HepG2 (cell line): ENCODE measurements at regions not wholly inside any gene's neighbourhood (a gene's known extent, or its start where the extent isn't known, plus 50 kb on each side); places are given as distances from the start of the nearest gene placed in this dataset.

Experiments used
- ATAC-seq: fragments of 200-7000 bp; cut with Tn5 transposase; 3 replicates; pipeline ENCODE4 v1.9.1; 2020; ENCODE audit warnings: mild to moderate bottlenecking, moderate library complexity
- BruUV-seq: library from RNA; stranded (reverse); fragments of 400-500 nt; replicated peaks from 2 replicates; lab custom pipeline; 2021; lab: Mats Ljungman, UMichigan
- CTCF ChIA-PET: fragments of 300-600 bp; formaldehyde crosslinking; extraction: SDS; loops from one replicate; lab custom pipeline; 2021; ENCODE audit warnings: low total read pairs, inconsistent platforms, low intra/inter-chr PET ratio; lab: Yijun Ruan, JAX
- POLR2A ChIA-PET: fragments of 350-600 bp; sonication (Branson Sonifier 250); formaldehyde crosslinking; loops from one replicate; lab custom pipeline; 2020; ENCODE audit warnings: antibody characterized with exemption, inconsistent platforms; lab: Yijun Ruan, JAX
- DNase-seq: peaks from one replicate; pipeline ENCODE4 v3.0.0-alpha.2; 2015; ENCODE audit warnings: low spot score
- FAIRE-seq: peaks from 3 replicates; lab custom pipeline; 2011; peaks lifted over from hg19 to GRCh38; lab: Jason Lieb, UNC
- H2AFZ ChIP-seq: one replicate; pipeline ENCODE4 v1.6.1; 2011; ENCODE audit warnings: low read length, inconsistent platforms
- H3K27ac ChIP-seq: fragments of 300-600 bp; 3 replicates; pipeline ENCODE4 v1.8.0; 2011; ENCODE audit warnings: mixed run types, mild to moderate bottlenecking, mixed read lengths, low read length, inconsistent platforms; ENCODE audit not compliant: insufficient read depth; ENCODE audit errors: extremely low read length
- H3K27me3 ChIP-seq, 2 experiments: fragments of 200-600 bp in 1 of 2; 2 replicates in 1 of 2; 3 replicates in 1 of 2; pipeline versions ENCODE4 v1.6.0 to v1.8.0; 2011; ENCODE audit warnings: low read length in 2 of 2, mild to moderate bottlenecking in 2 of 2, moderate library complexity in 2 of 2, inconsistent platforms in 1 of 2; ENCODE audit not compliant: insufficient read depth in 2 of 2, control insufficient read depth in 1 of 2
- H3K36me3 ChIP-seq, 2 experiments: fragments of 200-600 bp in 1 of 2; replicated peaks in 1 of 2; 2 replicates in 1 of 2; 3 replicates in 1 of 2; pipeline versions ENCODE4 v1.5.1 to v1.8.0; 2011; ENCODE audit warnings: low read length in 2 of 2, inconsistent platforms in 1 of 2; ENCODE audit not compliant: insufficient read depth in 2 of 2, control insufficient read depth in 1 of 2
- H3K4me1 ChIP-seq: 2 replicates; pipeline ENCODE4 v1.5.1; 2012; ENCODE audit warnings: low read length, inconsistent platforms; ENCODE audit not compliant: insufficient read depth
- H3K4me2 ChIP-seq: 2 replicates; pipeline ENCODE4 v1.6.0; 2011; ENCODE audit warnings: low read depth, low read length, inconsistent platforms
- H3K4me3 ChIP-seq, 3 experiments: fragments of 200-600 bp in 1 of 3; sonication (generic), shearing (Covaris generic) in 1 of 3; replicated peaks in 1 of 3; 2 replicates each; pipeline ENCODE4 v1.5.1; 2011 to 2016; ENCODE audit warnings: low read length in 3 of 3, inconsistent platforms in 2 of 3, low read depth in 2 of 3, mild to moderate bottlenecking in 2 of 3, control low read depth in 1 of 3, mixed read lengths in 1 of 3; ENCODE audit not compliant: insufficient read depth in 1 of 3
- H3K79me2 ChIP-seq: one replicate; pipeline ENCODE4 v1.6.1; 2011; ENCODE audit warnings: low read length, inconsistent platforms; ENCODE audit not compliant: insufficient read depth
- H3K9ac ChIP-seq: 2 replicates; pipeline ENCODE4 v1.6.0; 2011; ENCODE audit warnings: mild to moderate bottlenecking, low read depth, low read length, inconsistent platforms; ENCODE audit not compliant: insufficient read depth
- H3K9me3 ChIP-seq: 2 replicates; pipeline ENCODE4 v1.5.1; 2012; ENCODE audit warnings: mild to moderate bottlenecking, low read length
- H4K20me1 ChIP-seq: 2 replicates; pipeline ENCODE4 v1.6.0; 2011; ENCODE audit warnings: inconsistent platforms, mild to moderate bottlenecking, low read length, moderate library complexity; ENCODE audit not compliant: insufficient read depth
- BRD4 ChIP-seq: sonication (generic); formaldehyde crosslinking; IDR thresholded peaks from 2 replicates; pipeline ENCODE4 v1.4.0; 2020; ENCODE audit warnings: missing genetic modification reagents
- HNF1B ChIP-seq: sonication (generic); formaldehyde crosslinking; IDR thresholded peaks from 2 replicates; pipeline ENCODE4 v1.5.1; 2020; ENCODE audit warnings: mild to moderate bottlenecking, moderate library complexity, missing genetic modification reagents
- MLX ChIP-seq: IDR thresholded peaks from 2 replicates; pipeline ENCODE4 v1.6.1; 2016
- NFRKB ChIP-seq: fragments of 450-650 bp; IDR thresholded peaks from 2 replicates; pipeline ENCODE4 v1.6.1; 2017
- ZFP62 ChIP-seq: sonication (generic); formaldehyde crosslinking; IDR thresholded peaks from 2 replicates; pipeline ENCODE4 v1.4.0; 2020; ENCODE audit warnings: missing genetic modification reagents
- ZNF234 ChIP-seq: sonication (generic); formaldehyde crosslinking; conservative IDR thresholded peaks from 2 replicates; pipeline ENCODE4 v1.5.1; 2020; ENCODE audit warnings: mild to moderate bottlenecking, missing genetic modification reagents
- ZNF557 ChIP-seq: sonication (generic); formaldehyde crosslinking; IDR thresholded peaks from 2 replicates; pipeline ENCODE4 v1.4.0; 2020; ENCODE audit warnings: missing genetic modification reagents
- ZNF562 ChIP-seq: sonication (generic); formaldehyde crosslinking; IDR thresholded peaks from 2 replicates; pipeline ENCODE4 v1.8.0; 2022; ENCODE audit warnings: missing genetic modification reagents, borderline replicate concordance
- WGBS: methylation state at CpG from one replicate; pipeline ENCODE4 v1.1.6; 2017; ENCODE audit warnings: low lambda C conversion rate; 5-methylcytosine and 5-hydroxymethylcytosine counted together
- in situ Hi-C: cut with HindIII; loops from 2 replicates; pipeline ENCODE4 v1.10.0; 2017; ENCODE audit warnings: low pct_unique_long_range_greater_than_20kb; ENCODE audit not compliant: extremely low pct_ligation_motif_present
- intact Hi-C: fragments of 100-400 bp; cut with micrococcal nuclease; formaldehyde crosslinking; loops from one replicate; pipeline ENCODE4 v1.10.0; 2022; ENCODE audit not compliant: unreplicated experiment

DNA sequence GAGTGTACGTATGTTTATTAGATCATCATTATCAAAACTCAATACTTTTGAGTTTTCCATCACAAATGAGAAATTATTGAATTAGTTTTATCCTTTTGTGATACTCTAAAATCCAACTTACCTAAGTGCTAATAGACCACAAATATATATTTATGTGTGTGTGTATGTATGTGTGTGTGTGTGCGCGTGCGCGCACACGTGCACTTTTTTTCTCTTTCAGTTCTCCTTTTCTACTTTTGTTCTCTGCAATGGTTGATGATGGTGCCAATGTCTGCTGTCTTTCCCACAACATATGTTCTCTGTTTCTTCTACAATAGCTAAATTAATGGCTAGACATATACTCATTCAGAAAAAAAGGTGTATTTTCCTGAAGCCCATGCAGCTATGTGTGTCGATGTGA is 571.6 kb upstream of the ARPP21 start:
- intact Hi-C loops, result no loop called here
- ATAC-seq, result no peak
- Histone ChIP-seq H3K79me2 (no peaks in the 10 kb centered on the region), H3K4me3 (no peak overlapping the region), H3K4me1 (no peaks in the 10 kb centered on the region), H3K27me3 (no peaks in the 10 kb centered on the region), H2AFZ (no peak overlapping the region), H3K4me2 (no peak overlapping the region), H3K27ac (no peak overlapping the region), H3K9ac (no peak overlapping the region), H4K20me1 (no peaks in the 10 kb centered on the region), H3K36me3 (no peaks in the 10 kb centered on the region), H3K9me3 (peaks cover 26% of the 10 kb centered on the region)
- FAIRE-seq, result no peak
- ChIA-PET CTCF (no interaction called here), POLR2A (no interaction called here)
- in situ Hi-C loops, result no loop called here
- DNase-seq, result no peak
- BruUV-seq, result no TSS peak
- TF ChIP-seq ZFP62 (CRISPR knock-in tag) (no peak), ZNF557 (no peak), BRD4 (CRISPR knock-in tag) (no peak), MLX (no peak), ZNF562 (CRISPR knock-in tag) (no peak), ZNF234 (CRISPR knock-in tag) (no peak)
- 78% methylated on average over 7 of the region's 7 CpGs for WGBS

DNA sequence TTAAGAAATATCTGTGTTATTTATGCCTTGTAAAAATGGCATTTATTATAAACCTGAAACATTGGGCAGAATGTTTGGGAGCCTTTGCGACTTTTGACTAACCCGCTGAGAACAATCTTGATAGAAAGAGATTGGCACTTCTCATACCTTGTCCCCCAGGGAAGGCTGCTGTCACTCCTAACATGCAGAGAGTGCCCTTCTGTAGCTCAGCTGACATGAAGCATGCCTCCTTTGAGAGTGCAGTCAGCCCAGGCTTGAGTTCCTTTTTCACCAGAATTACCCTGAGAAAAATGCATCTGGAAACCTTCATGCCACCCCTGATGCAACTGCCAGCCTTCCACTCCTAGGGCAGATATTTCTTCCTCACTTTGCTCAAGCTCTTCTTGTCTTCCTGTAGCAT is 569.2 kb upstream of the ARPP21 start:
- intact Hi-C loops, result no loop called here
- no peaks in the 10 kb centered on the region for H4K20me1 ChIP-seq
- H3K36me3 ChIP-seq, result no peaks in the 10 kb centered on the region
- DNase-seq (no peak), FAIRE-seq (no peak), ATAC-seq (no peak)
- no peak overlapping the region for H2AFZ ChIP-seq
- no peaks in the 10 kb centered on the region for H3K79me2 ChIP-seq
- BruUV-seq, result no TSS peak
- ChIA-PET POLR2A (no interaction called here), CTCF (no interaction called here)
- in situ Hi-C loops, result no loop called here
- H3K9ac ChIP-seq, result no peak overlapping the region
- WGBS, result 0% methylated on average over 2 of the region's 2 CpGs
- no peak overlapping the region for H3K27ac ChIP-seq
- no peaks in the 10 kb centered on the region for H3K4me1 ChIP-seq
- TF ChIP-seq NFRKB (no peak), HNF1B (CRISPR knock-in tag) (no peak)
- no peaks in the 10 kb centered on the region for H3K27me3 ChIP-seq
- H3K9me3 ChIP-seq, result peaks cover 29% of the 10 kb centered on the region
- H3K4me3 ChIP-seq, result no peak overlapping the region
- no peak overlapping the region for H3K4me2 ChIP-seq
